H1 (cell line): ENCODE measurements at regions not wholly inside any gene's neighbourhood (a gene's known extent, or its start where the extent isn't known, plus 50 kb on each side); places are given as distances from the start of the nearest gene placed in this dataset.

Experiments
- CTCF ChIA-PET: fragments of 300-600 bp; sonication (Branson Sonifier 250); formaldehyde crosslinking; loops from one replicate; lab custom pipeline; 2021; ENCODE audit not compliant: partially characterized antibody; lab: Charles Lee
- POLR2A ChIA-PET: fragments of 300-600 bp; sonication (Branson Sonifier 250); formaldehyde crosslinking; loops from one replicate; lab custom pipeline; 2021; ENCODE audit warnings: inconsistent platforms; ENCODE audit not compliant: partially characterized antibody; lab: Charles Lee
- DNase-seq, 2 experiments: peaks; one replicate each; pipeline versions ENCODE4 v3.0.0 to v3.0.0-alpha.2; 2010 to 2022; ENCODE audit warnings: low spot score in 2 of 2, low read depth in 1 of 2, mixed read lengths in 1 of 2
- FAIRE-seq: peaks from 2 replicates; lab custom pipeline; 2011; peaks lifted over from hg19 to GRCh38; lab: Jason Lieb, UNC
- H2AFZ ChIP-seq: 2 replicates; pipeline ENCODE4 v1.8.1; 2012; ENCODE audit warnings: low read length, inconsistent platforms
- H2AK5ac ChIP-seq: 2 replicates; pipeline ENCODE4 v1.6.1; 2013; ENCODE audit warnings: low read depth, low read length
- H2BK120ac ChIP-seq: replicated peaks from 2 replicates; pipeline ENCODE3; 2013; ENCODE audit warnings: low read depth, low read length, inconsistent platforms
- H2BK12ac ChIP-seq: 2 replicates; pipeline ENCODE4 v1.6.1; 2013; ENCODE audit warnings: low read depth, low read length
- H2BK15ac ChIP-seq: 2 replicates; pipeline ENCODE4 v1.6.1; 2013; ENCODE audit warnings: low read length
- H2BK20ac ChIP-seq: 2 replicates; pipeline ENCODE4 v1.6.1; 2013; ENCODE audit warnings: low read length
- H2BK5ac ChIP-seq: 2 replicates; pipeline ENCODE4 v1.6.1; 2013; ENCODE audit warnings: low read depth, low read length
- H3K14ac ChIP-seq: 2 replicates; pipeline ENCODE4 v1.6.1; 2013; ENCODE audit warnings: inconsistent platforms; ENCODE audit not compliant: insufficient read length
- H3K18ac ChIP-seq: 2 replicates; pipeline ENCODE4 v1.6.1; 2013; ENCODE audit warnings: low read length; ENCODE audit errors: extremely low read depth
- H3K23ac ChIP-seq: 2 replicates; pipeline ENCODE4 v1.6.1; 2013; ENCODE audit warnings: inconsistent platforms; ENCODE audit not compliant: insufficient read length
- H3K23me2 ChIP-seq: 2 replicates; pipeline ENCODE4 v1.6.1; 2013; ENCODE audit warnings: low read depth, low read length
- H3K27ac ChIP-seq: 2 replicates; pipeline ENCODE4 v1.6.1; 2011; ENCODE audit warnings: low read depth, low read length, inconsistent platforms
- H3K27me3 ChIP-seq, 4 experiments: replicated peaks in 1 of 4; 1 replicate in 1 of 4; 2 replicates in 3 of 4; pipeline versions ENCODE4 v1.6.1 to v1.8.1; 2011 to 2013; ENCODE audit warnings: low read length in 3 of 4, mild to moderate bottlenecking in 3 of 4, inconsistent platforms in 2 of 4, mixed read lengths in 2 of 4, moderate library complexity in 1 of 4; ENCODE audit not compliant: control insufficient read depth in 3 of 4, insufficient read depth in 3 of 4; ENCODE audit errors: extremely low read depth in 1 of 4
- H3K36me3 ChIP-seq, 4 experiments: 2 replicates each; pipeline versions ENCODE4 v1.6.1 to v1.8.1; 2011 to 2013; ENCODE audit warnings: mild to moderate bottlenecking in 4 of 4, low read length in 3 of 4, moderate library complexity in 2 of 4, control low read depth in 1 of 4, inconsistent platforms in 1 of 4; ENCODE audit not compliant: insufficient read depth in 4 of 4, control insufficient read depth in 2 of 4
- H3K4ac ChIP-seq: replicated peaks from 2 replicates; pipeline ENCODE3; 2013; ENCODE audit warnings: low read length, low read depth, mixed read lengths, inconsistent platforms; ENCODE audit not compliant: insufficient read length
- H3K4me1 ChIP-seq, 4 experiments: replicated peaks in 1 of 4; 1 replicate in 1 of 4; 2 replicates in 3 of 4; pipeline versions ENCODE4 v1.6.1 to v1.8.1; 2011 to 2013; ENCODE audit warnings: low read length in 3 of 4, inconsistent platforms in 2 of 4, mixed read lengths in 1 of 4; ENCODE audit not compliant: insufficient read depth in 4 of 4, control insufficient read depth in 3 of 4
- H3K4me2 ChIP-seq, 2 experiments: 2 replicates each; pipeline versions ENCODE4 v1.6.1 to v1.8.1; 2011 to 2013; ENCODE audit warnings: low read depth in 2 of 2, low read length in 2 of 2, control low read depth in 1 of 2, inconsistent platforms in 1 of 2, mild to moderate bottlenecking in 1 of 2; ENCODE audit not compliant: insufficient read depth in 1 of 2
- H3K4me3 ChIP-seq, 4 experiments: fragments of 200-600, 300-600 bp in 1 of 4; sonication (generic), shearing (Covaris generic), sonication (Bioruptor Twin) in 1 of 4; 2 replicates each; pipeline versions ENCODE4 v1.5.1 to v1.8.1; 2011 to 2016; ENCODE audit warnings: low read length in 4 of 4, low read depth in 3 of 4, control low read depth in 2 of 4, inconsistent platforms in 2 of 4, mild to moderate bottlenecking in 2 of 4, mixed read lengths in 1 of 4, moderate library complexity in 1 of 4; ENCODE audit not compliant: insufficient read depth in 2 of 4; ENCODE audit errors: extremely low read depth in 1 of 4
- H3K56ac ChIP-seq: replicated peaks from 2 replicates; pipeline ENCODE3; 2013; ENCODE audit warnings: low read depth, mild to moderate bottlenecking, mixed read lengths, low read length, inconsistent platforms; ENCODE audit not compliant: insufficient read length
- H3K79me1 ChIP-seq: 2 replicates; pipeline ENCODE4 v1.6.1; 2013; ENCODE audit warnings: low read depth, low read length, control low read depth
- H3K79me2 ChIP-seq, 2 experiments: 2 replicates each; pipeline versions ENCODE4 v1.6.1 to v1.8.1; 2012 to 2013; ENCODE audit warnings: low read length in 2 of 2, mild to moderate bottlenecking in 2 of 2, inconsistent platforms in 1 of 2; ENCODE audit not compliant: insufficient read depth in 2 of 2, control insufficient read depth in 1 of 2
- H3K9ac ChIP-seq, 4 experiments: replicated peaks in 1 of 4; 1 replicate in 1 of 4; 2 replicates in 3 of 4; pipeline versions ENCODE4 v1.6.1 to v1.8.1; 2011 to 2013; ENCODE audit warnings: low read depth in 3 of 4, low read length in 3 of 4, control low read depth in 2 of 4, mild to moderate bottlenecking in 2 of 4, moderate library complexity in 2 of 4, inconsistent platforms in 1 of 4; ENCODE audit errors: extremely low read depth in 1 of 4
- H3K9me3 ChIP-seq, 2 experiments: 2 replicates each; pipeline versions ENCODE4 v1.6.1 to v1.8.1; 2012 to 2013; ENCODE audit warnings: mild to moderate bottlenecking in 2 of 2, moderate library complexity in 2 of 2, control low read depth in 1 of 2, inconsistent platforms in 1 of 2, low read depth in 1 of 2, low read length in 1 of 2, mixed read lengths in 1 of 2; ENCODE audit not compliant: insufficient read depth in 2 of 2
- H4K20me1 ChIP-seq, 2 experiments: replicated peaks in 1 of 2; 2 replicates each; pipeline versions ENCODE3 to v1.8.1; 2011 to 2013; ENCODE audit warnings: inconsistent platforms in 2 of 2, low read length in 2 of 2, mild to moderate bottlenecking in 1 of 2; ENCODE audit not compliant: insufficient read depth in 2 of 2, control insufficient read depth in 1 of 2
- H4K5ac ChIP-seq: 2 replicates; pipeline ENCODE4 v1.6.1; 2013; ENCODE audit warnings: low read length, low read depth, mixed read lengths, inconsistent platforms; ENCODE audit not compliant: insufficient read length
- H4K8ac ChIP-seq: 2 replicates; pipeline ENCODE4 v1.8.0; 2013; ENCODE audit warnings: mild to moderate bottlenecking, moderate library complexity, low read length, inconsistent platforms; ENCODE audit not compliant: insufficient read depth; ENCODE audit errors: extremely low read depth
- H4K91ac ChIP-seq: replicated peaks from 2 replicates; pipeline ENCODE3; 2013; ENCODE audit warnings: low read length, mixed read lengths, inconsistent platforms; ENCODE audit not compliant: insufficient read length
- KDM1A ChIP-seq: fragments of 200-600, 300-600 bp; sonication (generic); IDR thresholded peaks from 2 replicates; pipeline ENCODE4 v1.7.1; 2016; ENCODE audit warnings: mild to moderate bottlenecking, low read length, borderline replicate concordance
- SP4 ChIP-seq: IDR thresholded peaks from 2 replicates; pipeline ENCODE4 v1.6.1; 2012; ENCODE audit warnings: low read length, inconsistent platforms
- YY1 ChIP-seq: IDR thresholded peaks from 2 replicates; pipeline ENCODE4 v1.6.1; 2011; ENCODE audit warnings: low read depth, mild to moderate bottlenecking, low read length
- WGBS, 2 experiments: shearing (Covaris generic) in 1 of 2; methylation state at CpG; one replicate each; pipeline versions ENCODE4 v1.1.6 to v1.1.7; 2013 to 2015; ENCODE audit warnings: low lambda C conversion rate in 2 of 2, mixed read lengths in 2 of 2, inconsistent platforms in 1 of 2, low coverage in 1 of 2, missing lambda C conversion rate in 1 of 2; ENCODE audit not compliant: insufficient replicate concordance in 2 of 2, insufficient coverage in 1 of 2, insufficient read length in 1 of 2; ENCODE audit errors: extremely low coverage in 1 of 2, missing lambda C conversion rate in 1 of 2; 5-methylcytosine and 5-hydroxymethylcytosine counted together

DNA sequence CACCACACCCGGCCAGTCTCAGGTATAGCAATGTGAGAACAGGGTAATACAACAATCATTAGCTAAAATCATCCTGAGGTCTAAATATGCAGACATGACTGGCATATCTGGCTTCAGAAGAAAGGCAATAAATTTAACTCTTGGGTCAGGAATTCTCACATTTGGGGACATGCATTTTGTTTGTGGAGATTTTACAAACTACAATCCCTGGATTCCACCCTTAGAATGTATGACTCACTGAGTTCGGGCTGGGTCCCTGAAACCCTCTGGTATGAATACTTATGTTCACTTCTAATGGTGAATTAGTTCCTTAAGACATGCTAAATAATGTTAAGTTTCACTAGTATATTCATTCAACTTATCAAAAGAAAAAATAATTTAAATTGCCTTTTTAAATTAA is 98.9 kb upstream of the HMGA2 start:
- H2AFZ ChIP-seq, result no peak overlapping the region
- CTCF ChIA-PET, result no interaction called here
- WGBS, 2 experiments, result 78% methylated on average over 2 of the region's 2 CpGs; no CpG with 5 or more reads in 1 of the 2 experiments
- TF ChIP-seq KDM1A, result no peak
- no peak for TF ChIP-seq SP4
- TF ChIP-seq YY1, result no peak

More for the DNA sequence above, 98.9 kb upstream of the HMGA2 start:
- Histone ChIP-seq H3K23ac (no peak overlapping the region), H4K8ac (no peak overlapping the region), H3K9me3 (no peaks in the 10 kb centered on the region), H3K4me3 (no peak overlapping the region), H3K4me1 (peaks cover 0 to 4% (median 1%) of the 10 kb centered on the region in 4 experiments; a peak in 3 of 7 replicates), H2BK12ac (no peak overlapping the region), H2AK5ac (no peak overlapping the region), H3K23me2 (no peaks in the 10 kb centered on the region; the same call in 1 of the 2 replicates), H4K5ac (no peak overlapping the region), H2BK120ac (no peak overlapping the region), H2BK5ac (no peak overlapping the region), H3K4me2 (no peak overlapping the region), H2BK20ac (no peak overlapping the region), H3K4ac (no peak overlapping the region), H3K27me3 (peaks cover 0 to 23% (median 8%) of the 10 kb centered on the region in 4 experiments; a peak in 5 of 7 replicates), H3K56ac (no peak overlapping the region), H3K79me2 (no peaks in the 10 kb centered on the region), H2BK15ac (no peak overlapping the region), H3K36me3 (no peaks in the 10 kb centered on the region), H3K18ac (no peak overlapping the region), H4K91ac (no peak overlapping the region), H3K79me1 (no peaks in the 10 kb centered on the region), H3K27ac (no peak overlapping the region), H3K9ac (no peak overlapping the region), H3K14ac (no peak overlapping the region), H4K20me1 (no peaks in the 10 kb centered on the region)
- FAIRE-seq (no peak), DNase-seq (no peak)
- POLR2A ChIA-PET, result no interaction called here
